OCI-LY3 (cell line): ENCODE measurements at regions not wholly inside any gene's neighbourhood (a gene's known extent, or its start where the extent isn't known, plus 50 kb on each side); places are given as distances from the start of the nearest gene placed in this dataset.
A peak's percentile ranks its signal among the peaks of the same experiment; 100 is the strongest.

ENCODE experiments used
- H2AFZ ChIP-seq: fragments of 200-600, 300-600 bp; shearing (Covaris generic); 2 replicates; pipeline ENCODE4 v1.6.0; 2014; ENCODE audit warnings: antibody characterized with exemption, low read depth, low read length
- H3K27ac ChIP-seq: fragments of 200-600, 300-600 bp; sonication (generic); 2 replicates; pipeline ENCODE4 v1.5.1; 2014; ENCODE audit warnings: mild to moderate bottlenecking, low read length, moderate library complexity, mixed read lengths
- H3K27me3 ChIP-seq: fragments of 200-600, 300-600 bp; sonication (generic); 2 replicates; pipeline ENCODE4 v1.6.1; 2014; ENCODE audit warnings: low read depth, low read length, mixed read lengths
- H3K36me3 ChIP-seq: fragments of 200-600, 300-600 bp; sonication (generic); replicated peaks from 2 replicates; pipeline ENCODE3; 2014; ENCODE audit warnings: low read depth, low read length, mixed read lengths
- H3K4me1 ChIP-seq: fragments of 300-600, 200-600 bp; sonication (generic); 2 replicates; pipeline ENCODE4 v1.6.1; 2014; ENCODE audit warnings: low read length, mixed read lengths
- H3K4me2 ChIP-seq: fragments of 200-600, 300-600 bp; sonication (generic); 2 replicates; pipeline ENCODE4 v1.6.1; 2014; ENCODE audit warnings: low read length, mixed read lengths
- H3K4me3 ChIP-seq: fragments of 300-600, 200-600 bp; sonication (generic); 2 replicates; pipeline ENCODE4 v1.5.1; 2014; ENCODE audit warnings: antibody characterized with exemption, mild to moderate bottlenecking, low read length, moderate library complexity
- H3K79me2 ChIP-seq: fragments of 300-600, 200-600 bp; shearing (Covaris generic); 2 replicates; pipeline ENCODE4 v1.6.1; 2014; ENCODE audit warnings: mild to moderate bottlenecking, low read length, mixed read lengths
- H3K9ac ChIP-seq: fragments of 300-600, 200-600 bp; shearing (Covaris generic); 2 replicates; pipeline ENCODE4 v1.6.0; 2014; ENCODE audit warnings: mild to moderate bottlenecking, low read length, moderate library complexity
- H3K9me3 ChIP-seq: fragments of 200-600, 300-600 bp; shearing (Covaris generic); 2 replicates; pipeline ENCODE4 v1.6.1; 2014; ENCODE audit warnings: low read length, mixed read lengths; ENCODE audit not compliant: insufficient read depth
- H4K20me1 ChIP-seq: fragments of 200-600, 300-600 bp; sonication (generic); 2 replicates; pipeline ENCODE4 v1.6.1; 2016; ENCODE audit warnings: low read length, mixed read lengths; ENCODE audit not compliant: insufficient read depth
- CTCF ChIP-seq: fragments of 200-600, 300-600 bp; sonication (generic); IDR thresholded peaks from 2 replicates; pipeline ENCODE4 v1.5.1; 2014; ENCODE audit warnings: antibody characterized with exemption, low read length, low read depth
- EZH2phosphoT487 ChIP-seq: fragments of 200-600 bp; shearing (Covaris generic); IDR thresholded peaks from 2 replicates; pipeline ENCODE4 v1.6.1; 2018; ENCODE audit warnings: antibody characterized with exemption, mixed run types, low read depth

- H3K27me3 ChIP-seq, result no peaks in the 10 kb centered on the region
- TF ChIP-seq EZH2phosphoT487 (no peak), CTCF (no peak)
- no peaks in the 10 kb centered on the region for H3K9me3 ChIP-seq
- peak overlapping the region; percentile 48 for H3K4me2 ChIP-seq
- H2AFZ ChIP-seq, result no peak overlapping the region
- H3K4me1 ChIP-seq, result peaks cover 45% of the 10 kb centered on the region
- no peaks in the 10 kb centered on the region for H3K79me2 ChIP-seq
- H3K27ac ChIP-seq, result no peak overlapping the region
- no peaks in the 10 kb centered on the region for H4K20me1 ChIP-seq
- no peak overlapping the region for H3K4me3 ChIP-seq
- no peaks in the 10 kb centered on the region for H3K36me3 ChIP-seq
- H3K9ac ChIP-seq, result no peak overlapping the region
Observed at GRCh38 chr9:106478727-106479126, 384.2 kb upstream of the ZNF462 start.

GRCh38 chr9:106479679-106480078 lies 383.3 kb upstream of the ZNF462 start:
- H4K20me1 ChIP-seq, result no peaks in the 10 kb centered on the region
- no peak overlapping the region for H3K4me3 ChIP-seq
- peak overlapping the region; percentile 48; the same call in 1 of the 2 replicates for H3K4me2 ChIP-seq
- no peaks in the 10 kb centered on the region for H3K9me3 ChIP-seq
- no peak overlapping the region for H3K9ac ChIP-seq
- no peak overlapping the region for H2AFZ ChIP-seq
- no peaks in the 10 kb centered on the region for H3K79me2 ChIP-seq
- TF ChIP-seq EZH2phosphoT487, result no peak
- TF ChIP-seq CTCF, result no peak
- no peak overlapping the region for H3K27ac ChIP-seq
- H3K36me3 ChIP-seq, result no peaks in the 10 kb centered on the region
- no peaks in the 10 kb centered on the region for H3K27me3 ChIP-seq
- peaks cover 45% of the 10 kb centered on the region for H3K4me1 ChIP-seq

GRCh38 chr9:106481013-106481609 lies 381.9 kb upstream of the ZNF462 start:
- Histone ChIP-seq H3K4me3 (no peak overlapping the region), H4K20me1 (no peaks in the 10 kb centered on the region), H3K9me3 (no peaks in the 10 kb centered on the region), H2AFZ (no peak overlapping the region), H3K36me3 (no peaks in the 10 kb centered on the region), H3K27ac (no peak overlapping the region), H3K4me1 (peaks cover 45% of the 10 kb centered on the region), H3K4me2 (no peak overlapping the region), H3K27me3 (no peaks in the 10 kb centered on the region), H3K9ac (no peak overlapping the region), H3K79me2 (no peaks in the 10 kb centered on the region)
- TF ChIP-seq CTCF, result no peak
- no peak for TF ChIP-seq EZH2phosphoT487

- Histone ChIP-seq H3K9me3 (no peaks in the 10 kb centered on the region), H3K4me2 (peak overlapping the region; percentile 6; the same call in 1 of the 2 replicates), H3K4me1 (peaks cover 45% of the 10 kb centered on the region), H3K36me3 (no peaks in the 10 kb centered on the region), H3K4me3 (no peak overlapping the region), H2AFZ (no peak overlapping the region), H3K9ac (no peak overlapping the region), H4K20me1 (no peaks in the 10 kb centered on the region), H3K27ac (no peak overlapping the region), H3K79me2 (no peaks in the 10 kb centered on the region), H3K27me3 (no peaks in the 10 kb centered on the region)
- TF ChIP-seq CTCF, result no peak
- no peak for TF ChIP-seq EZH2phosphoT487
Observed at GRCh38 chr9:106482733-106483132, 380.2 kb upstream of the ZNF462 start.
